Epithelial cell of esophagus (primary cell): ENCODE measurements at regions not wholly inside any gene's neighbourhood (a gene's known extent, or its start where the extent isn't known, plus 50 kb on each side); places are given as distances from the start of the nearest gene placed in this dataset.

Experiments
- DNase-seq: peaks from one replicate; pipeline ENCODE4 v3.0.0; 2010; ENCODE audit warnings: low read depth
- H3K4me3 ChIP-seq: 2 replicates; pipeline ENCODE4 v1.5.1; 2011; ENCODE audit warnings: mild to moderate bottlenecking, low read length, control low read depth
- TF ChIP-seq, protein P1 (sequence below): IDR thresholded peaks from 2 replicates; pipeline ENCODE4 v1.5.1; 2011; ENCODE audit warnings: low read depth, mild to moderate bottlenecking, low read length, control low read depth, inconsistent platforms; ENCODE audit not compliant: insufficient read depth; ENCODE audit errors: missing control alignments

DNA sequence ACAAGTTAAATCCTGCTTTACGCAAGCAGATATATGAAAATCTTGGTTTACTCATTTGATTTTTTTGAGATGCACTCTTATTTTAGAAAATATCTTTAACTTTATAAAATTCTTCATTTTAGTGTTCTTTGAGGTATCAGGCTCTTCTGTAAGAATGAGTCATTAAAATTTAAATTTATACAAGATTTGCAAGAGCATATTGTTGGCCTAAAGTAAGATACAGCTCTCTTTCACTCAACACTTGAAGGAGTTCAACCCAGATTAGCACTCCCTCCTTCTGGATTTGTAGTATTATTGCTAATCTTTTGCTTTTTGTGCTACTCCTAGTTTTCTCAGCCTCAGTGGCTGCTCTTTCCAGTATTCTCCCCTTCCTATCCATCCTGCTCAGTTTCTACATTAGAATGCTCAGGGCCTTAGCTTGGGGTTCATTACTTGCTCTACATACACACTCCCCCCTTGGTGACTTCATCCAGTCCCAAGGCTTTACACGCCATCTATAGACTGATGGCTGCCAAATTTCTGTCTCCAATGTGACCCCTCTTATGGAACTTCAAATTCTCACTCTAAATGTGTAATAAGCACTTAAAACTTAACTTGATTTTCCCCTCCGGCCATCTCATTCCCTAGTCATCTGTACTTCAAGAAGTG lies 425.3 kb upstream of the FANCL start:
- H3K4me3 ChIP-seq = no peak overlapping the region
- no peak for DNase-seq
- TF ChIP-seq, protein P1, sequence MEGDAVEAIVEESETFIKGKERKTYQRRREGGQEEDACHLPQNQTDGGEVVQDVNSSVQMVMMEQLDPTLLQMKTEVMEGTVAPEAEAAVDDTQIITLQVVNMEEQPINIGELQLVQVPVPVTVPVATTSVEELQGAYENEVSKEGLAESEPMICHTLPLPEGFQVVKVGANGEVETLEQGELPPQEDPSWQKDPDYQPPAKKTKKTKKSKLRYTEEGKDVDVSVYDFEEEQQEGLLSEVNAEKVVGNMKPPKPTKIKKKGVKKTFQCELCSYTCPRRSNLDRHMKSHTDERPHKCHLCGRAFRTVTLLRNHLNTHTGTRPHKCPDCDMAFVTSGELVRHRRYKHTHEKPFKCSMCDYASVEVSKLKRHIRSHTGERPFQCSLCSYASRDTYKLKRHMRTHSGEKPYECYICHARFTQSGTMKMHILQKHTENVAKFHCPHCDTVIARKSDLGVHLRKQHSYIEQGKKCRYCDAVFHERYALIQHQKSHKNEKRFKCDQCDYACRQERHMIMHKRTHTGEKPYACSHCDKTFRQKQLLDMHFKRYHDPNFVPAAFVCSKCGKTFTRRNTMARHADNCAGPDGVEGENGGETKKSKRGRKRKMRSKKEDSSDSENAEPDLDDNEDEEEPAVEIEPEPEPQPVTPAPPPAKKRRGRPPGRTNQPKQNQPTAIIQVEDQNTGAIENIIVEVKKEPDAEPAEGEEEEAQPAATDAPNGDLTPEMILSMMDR = no peak

DNA sequence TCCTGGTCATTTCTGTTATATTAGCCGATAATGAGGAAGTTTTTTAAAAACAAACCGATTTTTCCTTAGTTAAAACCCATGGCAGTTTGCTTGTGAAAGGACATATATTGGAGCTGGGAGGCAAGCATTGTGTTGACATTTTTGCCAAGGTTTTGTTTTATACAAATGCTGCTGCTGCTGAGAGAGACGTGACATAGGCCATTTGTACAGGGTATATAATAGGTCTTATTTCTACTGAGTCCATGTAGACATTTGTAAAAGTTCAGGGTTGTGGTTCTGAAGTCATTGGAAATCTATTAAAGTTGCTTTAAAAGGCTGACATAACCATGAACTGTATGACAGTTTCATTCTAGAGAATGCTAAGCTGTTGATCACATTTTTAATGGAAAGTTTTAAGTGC lies 424.0 kb upstream of the FANCL start:
- H3K4me3 ChIP-seq = no peak overlapping the region
- DNase-seq = no peak
- TF ChIP-seq, protein P1 = no peak

DNA sequence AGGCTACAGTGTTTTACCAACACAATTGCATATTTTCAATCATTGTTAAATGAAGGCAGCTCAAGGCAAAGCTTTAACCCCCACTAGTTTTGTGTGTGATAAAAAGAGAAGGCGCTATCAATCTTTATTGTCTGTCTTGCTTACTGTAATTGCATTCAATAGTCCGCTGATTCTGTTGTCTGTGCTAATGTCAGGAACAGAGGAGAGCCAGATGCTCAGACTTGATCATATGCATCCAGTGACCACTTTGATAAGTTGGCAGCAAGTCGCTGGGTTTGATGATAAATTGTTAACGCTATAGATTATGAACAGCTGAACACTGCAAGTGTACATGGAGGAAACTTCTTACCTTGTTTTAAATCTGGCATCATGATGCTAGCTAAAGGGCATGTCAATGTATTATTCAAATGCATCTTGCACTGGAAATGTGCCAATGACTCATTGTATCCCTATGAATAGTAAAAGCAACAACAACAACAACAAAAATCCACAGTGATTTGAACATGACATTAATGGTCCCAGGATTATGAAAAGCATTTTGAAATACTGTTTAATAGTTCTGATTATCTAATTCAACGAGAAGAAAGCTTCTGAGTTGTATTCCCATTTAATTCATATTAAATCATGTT lies 423.5 kb upstream of the FANCL start:
- TF ChIP-seq, protein P1 = no peak
- DNase-seq = peak; percentile 57
- no peak overlapping the region for H3K4me3 ChIP-seq

DNA sequence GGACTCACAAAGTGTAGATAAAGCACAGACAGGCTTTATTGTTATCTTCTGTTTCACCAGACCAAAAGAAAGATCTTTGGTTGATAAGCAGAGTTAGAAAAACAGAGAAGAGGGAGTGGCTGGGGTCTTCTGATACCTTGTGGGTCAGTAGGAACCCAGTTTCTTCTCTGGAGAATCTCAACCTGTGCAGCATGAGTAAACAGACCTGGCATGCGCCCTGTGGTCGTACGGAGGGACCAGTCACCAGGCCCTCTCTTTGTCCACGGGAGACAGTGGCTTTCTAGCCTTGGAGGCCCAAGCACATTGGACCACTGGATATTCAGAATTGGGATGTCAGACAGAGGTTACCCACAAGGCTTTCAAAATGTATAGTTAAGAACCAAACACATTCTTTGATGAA lies 418.9 kb upstream of the FANCL start:
- no peak for DNase-seq
- TF ChIP-seq, protein P1 = no peak
- no peak overlapping the region for H3K4me3 ChIP-seq

DNA sequence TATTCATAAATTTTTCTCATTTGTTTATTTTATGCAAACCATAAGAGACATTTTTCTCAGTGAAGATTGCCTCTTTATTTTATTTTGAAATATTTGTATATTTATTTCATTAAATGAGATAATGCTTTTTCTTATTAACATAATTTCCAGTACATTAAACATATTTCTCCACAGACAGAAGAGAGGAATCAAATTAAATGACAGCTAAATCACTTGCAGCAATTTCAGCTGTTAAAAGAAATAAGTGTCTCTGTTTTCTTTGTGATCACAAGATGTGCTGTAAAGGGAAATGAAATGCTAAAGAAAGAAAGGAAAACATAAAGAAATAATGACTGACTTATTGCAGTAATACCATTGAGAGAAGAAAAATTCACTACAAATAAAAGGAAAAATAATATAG lies 414.0 kb upstream of the FANCL start:
- no peak for DNase-seq
- TF ChIP-seq, protein P1 = no peak
- no peak overlapping the region for H3K4me3 ChIP-seq

DNA sequence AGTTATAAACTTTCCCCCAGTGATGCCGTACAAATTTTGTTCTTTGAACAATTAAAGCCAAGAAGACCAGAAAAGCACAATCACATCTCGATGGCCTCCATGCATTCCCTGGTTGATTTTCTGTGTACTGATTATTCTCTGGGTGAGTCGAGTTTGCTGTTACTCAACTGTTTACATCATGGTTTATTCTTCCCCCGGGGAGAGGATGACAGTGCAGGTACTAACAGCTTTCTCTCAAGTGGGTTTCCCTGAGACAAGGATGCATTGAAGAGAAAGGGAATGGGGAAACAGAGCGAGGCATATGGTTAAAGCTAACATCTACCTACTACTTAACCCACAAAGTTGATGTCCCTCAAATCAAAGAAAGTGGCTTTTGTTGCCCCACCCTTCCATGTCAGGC lies 410.8 kb upstream of the FANCL start:
- TF ChIP-seq, protein P1 = no peak

DNA sequence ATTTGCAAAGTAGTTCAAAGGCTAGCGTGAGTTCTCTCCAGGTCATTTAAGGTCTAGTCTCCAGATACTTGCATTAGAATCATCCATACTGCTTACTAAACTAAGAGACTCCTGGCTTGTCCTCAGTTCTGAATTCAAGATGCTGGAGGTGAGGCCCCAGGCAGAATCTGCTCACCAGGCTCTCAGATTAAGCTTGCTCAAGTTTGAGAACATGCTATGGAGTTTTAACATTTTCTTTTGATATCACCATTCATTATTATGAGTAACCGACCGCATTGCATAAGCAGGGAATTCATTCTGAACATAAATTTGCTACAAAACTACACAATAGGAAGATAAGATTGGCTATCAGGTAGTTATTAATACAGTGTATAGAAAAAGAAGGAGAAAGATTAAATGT lies 409.7 kb upstream of the FANCL start:
- DNase-seq = no peak
- TF ChIP-seq, protein P1 = no peak
- no peak overlapping the region for H3K4me3 ChIP-seq

More for the DNA sequence above, 410.8 kb upstream of the FANCL start:
- H3K4me3 ChIP-seq = no peak overlapping the region
- DNase-seq = peak; percentile 77
